Spleen (tissue), 11 donors: ENCODE measurements at regions not wholly inside any gene's neighbourhood (a gene's known extent, or its start where the extent isn't known, plus 50 kb on each side); places are given as distances from the start of the nearest gene placed in this dataset.

ENCODE experiments used
- DNase-seq: peaks from one replicate; pipeline ENCODE4 v3.0.0-alpha.2; 2020
- H3K27ac ChIP-seq, 8 donors: fragments of 200-600 bp; sonication (generic) in 7 of 8; 1 replicate in 4 of 8; 2 replicates in 4 of 8; pipeline versions ENCODE4 v1.5.0 to v1.8.0; 2016 to 2021; ENCODE audit warnings: inconsistent platforms in 4 of 8, mild to moderate bottlenecking in 4 of 8, moderate library complexity in 1 of 8
- H3K27me3 ChIP-seq, 7 donors: fragments of 200-600 bp; sonication (generic) in 6 of 7; replicated peaks in 1 of 7; 1 replicate in 4 of 7; 2 replicates in 3 of 7; pipeline versions ENCODE4 v1.5.0 to v1.8.0; 2016 to 2021; ENCODE audit warnings: inconsistent platforms in 3 of 7, mild to moderate bottlenecking in 1 of 7
- H3K36me3 ChIP-seq, 6 donors: fragments of 200-600 bp; sonication (generic) in 5 of 6; 1 replicate in 4 of 6; 2 replicates in 2 of 6; pipeline versions ENCODE4 v1.5.0 to v1.8.0; 2016 to 2021; ENCODE audit warnings: inconsistent platforms in 2 of 6
- H3K4me1 ChIP-seq, 6 donors: fragments of 200-600 bp; sonication (generic) in 5 of 6; 1 replicate in 3 of 6; 2 replicates in 3 of 6; pipeline versions ENCODE4 v1.5.0 to v1.8.0; 2016 to 2021; ENCODE audit warnings: inconsistent platforms in 3 of 6
- H3K4me3 ChIP-seq, 8 donors: fragments of 200-600 bp; sonication (generic) in 7 of 8; 1 replicate in 4 of 8; 2 replicates in 4 of 8; pipeline versions ENCODE4 v1.5.0 to v1.8.0; 2016 to 2021; ENCODE audit warnings: inconsistent platforms in 4 of 8, mild to moderate bottlenecking in 4 of 8, moderate library complexity in 2 of 8
- H3K9me3 ChIP-seq, 8 donors: fragments of 200-600 bp; sonication (generic) in 7 of 8; 1 replicate in 4 of 8; 2 replicates in 4 of 8; pipeline versions ENCODE4 v1.5.0 to v1.8.0; 2016 to 2021; ENCODE audit warnings: inconsistent platforms in 4 of 8
- CTCF ChIP-seq, 11 experiments: fragments of 200-600 bp in 7 of 11; fragments of 450-650 bp in 4 of 11; sonication (generic) in 4 of 11; IDR thresholded peaks in 8 of 11; conservative IDR thresholded peaks in 3 of 11; 1 replicate in 7 of 11; 2 replicates in 4 of 11; pipeline versions ENCODE4 v1.4.0 to v1.8.0; 2016 to 2021; ENCODE audit warnings: antibody characterized with exemption in 11 of 11, inconsistent platforms in 4 of 11, mild to moderate bottlenecking in 1 of 11
- POLR2A ChIP-seq, 3 donors: fragments of 450-650 bp; IDR thresholded peaks; one replicate each; pipeline ENCODE4 v1.5.1; 2017; ENCODE audit warnings: antibody characterized with exemption in 3 of 3, mild to moderate bottlenecking in 1 of 3
- POLR2AphosphoS5 ChIP-seq, 3 donors: sonication (generic); formaldehyde crosslinking; IDR thresholded peaks; one replicate each; pipeline ENCODE4 v1.5.1; 2017; ENCODE audit warnings: antibody characterized with exemption in 3 of 3
- whole genome bisulfite sequencing, 5 donors: extraction: QIAGEN DNeasy Blood & Tissue Kit in 3 of 5; methylation state at CpG; one replicate each; pipeline versions ENCODE4 v1.1.5 to v1.1.7; 2013 to 2018; 5-methylcytosine and 5-hydroxymethylcytosine counted together
- intact Hi-C: fragments of 100-400 bp; cut with DNase I; formaldehyde crosslinking; loops from one replicate; pipeline ENCODE4 v1.15.0; 2023; ENCODE audit warnings: low total_unique reads
- donor health status: healthy with polysubstance abuse.
- donor health status: DM: no; HTN: no; CAD: no; lungs with moderate emphysema.
- donor health status: DM: no; HTN: no; CAD: no.
- donor health status: Bipolar disorder and iron deficiency.
- donor health status: healthy.
- donor health status: DM: no; HTN: no; CAD: no.
- donor health status: DM: yes; HTN: yes; CAD: no.

- Histone ChIP-seq H3K27me3 (no peaks in the 10 kb centered on the region), H3K27ac (no peak overlapping the region), H3K36me3 (no peaks in the 10 kb centered on the region), H3K4me3 (no peak overlapping the region), H3K4me1 (no peaks in the 10 kb centered on the region), H3K9me3 (no peaks in the 10 kb centered on the region)
- TF ChIP-seq POLR2AphosphoS5 (IDR thresholded peaks at IDR 0.05) (no peak), CTCF (IDR thresholded peaks at IDR 0.05 in 8 of 11, conservative IDR thresholded peaks at IDR 0.05 in 3 of 11) (no peak), POLR2A (IDR thresholded peaks at IDR 0.05) (no peak)
- no peak for DNase-seq
- intact Hi-C loops, result no loop called here
- WGBS, 5 donors, result 53 to 81% (median 74%) methylated on average over 4 of the region's 4 CpGs
Observed at GRCh38 chrX:120790552-120790951, 85.1 kb downstream of the CT47B1 start.

- Histone ChIP-seq H3K36me3 (no peaks in the 10 kb centered on the region), H3K27me3 (no peaks in the 10 kb centered on the region), H3K4me1 (no peaks in the 10 kb centered on the region), H3K9me3 (no peaks in the 10 kb centered on the region), H3K27ac (no peak overlapping the region), H3K4me3 (no peak overlapping the region)
- intact Hi-C loops, result no loop called here
- peak; percentile 4 to 79 (median 55) for TF ChIP-seq CTCF (IDR thresholded peaks at IDR 0.05 in 8 of 11, conservative IDR thresholded peaks at IDR 0.05 in 3 of 11)
- TF ChIP-seq POLR2A (IDR thresholded peaks at IDR 0.05), result no peak
- WGBS, 5 donors, result 0 to 3% (median 1%) methylated on average over 5 of the region's 5 CpGs
- no peak for DNase-seq
Observed at GRCh38 chrX:120790118-120790517, 85.5 kb downstream of the CT47B1 start.

- no peak for TF ChIP-seq POLR2AphosphoS5 (IDR thresholded peaks at IDR 0.05)
- no peak for TF ChIP-seq CTCF (IDR thresholded peaks at IDR 0.05 in 8 of 11, conservative IDR thresholded peaks at IDR 0.05 in 3 of 11)
- no peak for TF ChIP-seq POLR2A (IDR thresholded peaks at IDR 0.05)
- H3K27me3 ChIP-seq, result no peaks in the 10 kb centered on the region
- H3K27ac ChIP-seq, result no peak overlapping the region
- WGBS, 5 donors, result 25 to 39% (median 33%) methylated on average over 2 of the region's 2 CpGs
- no peak overlapping the region for H3K4me3 ChIP-seq
- no peaks in the 10 kb centered on the region for H3K4me1 ChIP-seq
- no peaks in the 10 kb centered on the region for H3K9me3 ChIP-seq
- intact Hi-C loops, result no loop called here
- no peak for DNase-seq
- H3K36me3 ChIP-seq, result no peaks in the 10 kb centered on the region
Observed at GRCh38 chrX:120781403-120781802, 94.3 kb downstream of the CT47B1 start.

DNA sequence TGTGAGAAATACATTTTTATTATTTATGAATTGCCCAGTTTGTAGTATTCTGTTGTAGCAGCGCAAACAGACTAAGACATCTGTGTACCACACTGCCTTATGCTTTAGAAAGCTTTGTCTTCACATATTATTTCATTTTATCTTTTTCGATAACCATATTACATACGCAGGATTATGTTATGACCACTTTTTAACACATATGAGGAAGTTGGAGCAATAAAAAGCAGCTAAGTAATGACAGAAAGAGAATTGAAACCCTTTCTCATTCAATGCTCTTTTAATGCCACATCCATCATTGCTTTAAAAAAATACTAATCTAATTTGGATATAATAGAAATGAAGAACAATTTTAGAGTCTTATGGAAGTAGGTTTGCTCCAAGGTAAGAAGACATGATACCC is 99.7 kb downstream of the CT47B1 start:
- Histone ChIP-seq H3K4me1 (no peaks in the 10 kb centered on the region), H3K36me3 (no peaks in the 10 kb centered on the region), H3K4me3 (no peak overlapping the region), H3K9me3 (no peaks in the 10 kb centered on the region), H3K27me3 (no peaks in the 10 kb centered on the region), H3K27ac (no peak overlapping the region)
- intact Hi-C loops, result loop anchor here (10.0 kb wide), 1 partner anchor 281 kb away; no protein-coding TSS in a partner anchor
- no peak for TF ChIP-seq POLR2AphosphoS5 (IDR thresholded peaks at IDR 0.05)
- TF ChIP-seq CTCF (IDR thresholded peaks at IDR 0.05 in 8 of 11, conservative IDR thresholded peaks at IDR 0.05 in 3 of 11), result no peak
- TF ChIP-seq POLR2A (IDR thresholded peaks at IDR 0.05), result no peak
- DNase-seq, result no peak
- 75 to 91% (median 81%) methylated on average over 3 of the region's 3 CpGs for WGBS, 5 donors
